Memory B cell (primary cell): ENCODE measurements at regions not wholly inside any gene's neighbourhood (a gene's known extent, or its start where the extent isn't known, plus 50 kb on each side); places are given as distances from the start of the nearest gene placed in this dataset.
"Not testable (repeated sequence)": the region's sequence is repeated elsewhere in the genome, so short reads cannot be mapped to it uniquely, and the experiment has no call there.

Experiments used
- ATAC-seq: fragments of 150-1000 bp; cut with Tn5 transposase; 2 replicates; pipeline ENCODE4 v1.10.0; 2021; ENCODE audit warnings: low read depth, mild to moderate bottlenecking, moderate library complexity
- DNase-seq, 2 donors: peaks; one replicate each; pipeline ENCODE4 v3.0.0; 2022; ENCODE audit warnings: low spot score in 2 of 2
- H3K27ac Mint-ChIP-seq: one replicate; pipeline ENCODE4 v1.8.0; 2022; ENCODE audit warnings: mild to moderate bottlenecking, moderate library complexity, mixed read lengths
- H3K27me3 Mint-ChIP-seq: one replicate; pipeline ENCODE4 v1.8.0; 2022; ENCODE audit warnings: mixed read lengths
- H3K36me3 Mint-ChIP-seq: one replicate; pipeline ENCODE4 v1.8.0; 2022; ENCODE audit warnings: mild to moderate bottlenecking, mixed read lengths
- H3K4me1 Mint-ChIP-seq: one replicate; pipeline ENCODE4 v1.8.0; 2022; ENCODE audit warnings: mixed read lengths
- H3K4me3 Mint-ChIP-seq: one replicate; pipeline ENCODE4 v1.8.0; 2022; ENCODE audit warnings: mild to moderate bottlenecking, moderate library complexity, mixed read lengths
- H3K9me3 Mint-ChIP-seq: one replicate; pipeline ENCODE4 v1.8.0; 2022; ENCODE audit warnings: mixed read lengths

DNA sequence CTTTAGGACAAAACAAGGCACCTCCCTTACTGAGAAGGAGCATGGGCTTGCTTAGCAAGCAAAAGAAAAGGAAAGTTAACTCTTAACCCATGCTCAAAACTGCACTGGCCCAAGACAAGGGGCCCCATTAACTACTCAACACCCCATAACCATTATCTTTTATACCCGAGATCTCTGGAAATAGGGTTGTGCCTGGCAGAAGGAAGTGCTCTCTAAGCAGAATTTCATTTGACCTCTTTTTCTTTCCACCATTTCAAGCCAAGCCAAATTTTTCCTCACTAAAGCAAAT lies 167.2 kb downstream of the RASEF start:
- H3K4me3 Mint-ChIP-seq = no peak overlapping the region
- DNase-seq (no peak), ATAC-seq (no peak)
- H3K27ac Mint-ChIP-seq = no peak overlapping the region
- no peaks in the 10 kb centered on the region for H3K27me3 Mint-ChIP-seq
- H3K9me3 Mint-ChIP-seq = no peaks in the 10 kb centered on the region
- no peaks in the 10 kb centered on the region for H3K4me1 Mint-ChIP-seq
- H3K36me3 Mint-ChIP-seq = no peaks in the 10 kb centered on the region

DNA sequence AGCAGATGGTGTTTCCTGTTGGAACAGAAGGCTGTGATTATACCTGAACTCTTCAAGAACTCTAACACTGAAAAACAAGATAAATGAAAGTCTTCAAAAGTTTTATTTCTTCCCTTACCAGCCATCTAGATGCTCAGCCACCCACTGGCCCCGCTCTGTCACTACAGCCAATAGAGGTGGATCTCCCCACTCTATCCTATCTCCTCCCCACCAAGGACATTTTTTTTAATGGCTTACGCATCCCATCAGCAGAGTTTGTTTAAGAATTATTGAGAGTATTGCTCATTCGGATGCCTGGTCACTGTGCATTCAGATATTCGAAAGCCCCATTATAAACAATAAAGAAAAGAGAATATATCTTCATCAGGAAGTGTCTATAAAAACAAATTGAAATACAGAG lies 159.4 kb downstream of the RASEF start:
- no peaks in the 10 kb centered on the region for H3K4me1 Mint-ChIP-seq
- peaks cover 1% of the 10 kb centered on the region for H3K9me3 Mint-ChIP-seq
- H3K4me3 Mint-ChIP-seq = no peak overlapping the region
- H3K27me3 Mint-ChIP-seq = no peaks in the 10 kb centered on the region
- ATAC-seq = no peak
- no peak overlapping the region for H3K27ac Mint-ChIP-seq
- no peaks in the 10 kb centered on the region for H3K36me3 Mint-ChIP-seq
- no peak for DNase-seq

DNA sequence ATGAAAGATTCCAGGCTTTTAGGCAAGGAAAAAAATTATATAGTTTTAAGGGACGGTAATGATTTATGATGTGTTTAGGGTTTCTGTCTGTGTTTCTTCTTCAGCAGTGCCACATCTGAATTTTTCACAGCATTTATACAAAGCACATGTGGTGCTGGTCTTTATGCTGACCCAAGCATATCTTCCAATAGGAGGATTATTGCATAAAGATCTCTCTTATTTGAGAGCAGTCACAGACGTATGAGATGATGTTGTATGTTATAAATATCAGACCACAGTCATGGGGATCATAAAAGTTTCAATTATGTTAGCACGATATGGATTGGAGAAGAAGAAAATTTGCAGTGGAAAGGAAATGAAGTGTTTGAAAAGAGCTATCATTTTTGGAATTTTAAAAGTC lies 150.9 kb downstream of the RASEF start:
- Mint-ChIP-seq H3K36me3 (no peaks in the 10 kb centered on the region), H3K4me3 (no peak overlapping the region), H3K9me3 (peaks cover 8% of the 10 kb centered on the region), H3K4me1 (no peaks in the 10 kb centered on the region), H3K27ac (no peak overlapping the region), H3K27me3 (no peaks in the 10 kb centered on the region)
- DNase-seq (no peak), ATAC-seq (no peak)

DNA sequence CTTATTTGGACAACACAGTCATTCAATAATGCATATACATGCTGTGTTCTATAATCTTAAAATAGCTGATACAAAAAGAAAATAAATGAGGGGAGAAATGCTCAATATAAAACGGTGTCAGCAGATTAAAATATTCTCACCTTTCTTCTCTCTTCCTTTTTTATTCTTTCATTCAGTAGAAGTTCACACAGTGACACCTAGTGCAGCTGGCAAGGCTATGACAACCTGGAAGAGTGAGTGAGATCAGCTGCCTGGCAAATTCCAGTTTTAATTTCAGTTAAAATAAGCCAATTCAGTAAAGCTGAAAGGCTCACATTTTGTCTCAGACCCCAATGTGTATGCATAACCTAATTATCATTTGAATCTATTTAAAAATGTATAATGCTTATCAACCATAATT lies 150.3 kb downstream of the RASEF start:
- Mint-ChIP-seq H3K4me1 (no peaks in the 10 kb centered on the region), H3K27ac (no peak overlapping the region), H3K27me3 (no peaks in the 10 kb centered on the region), H3K4me3 (no peak overlapping the region), H3K9me3 (peaks cover 10% of the 10 kb centered on the region), H3K36me3 (no peaks in the 10 kb centered on the region)
- DNase-seq (no peak), ATAC-seq (no peak)

DNA sequence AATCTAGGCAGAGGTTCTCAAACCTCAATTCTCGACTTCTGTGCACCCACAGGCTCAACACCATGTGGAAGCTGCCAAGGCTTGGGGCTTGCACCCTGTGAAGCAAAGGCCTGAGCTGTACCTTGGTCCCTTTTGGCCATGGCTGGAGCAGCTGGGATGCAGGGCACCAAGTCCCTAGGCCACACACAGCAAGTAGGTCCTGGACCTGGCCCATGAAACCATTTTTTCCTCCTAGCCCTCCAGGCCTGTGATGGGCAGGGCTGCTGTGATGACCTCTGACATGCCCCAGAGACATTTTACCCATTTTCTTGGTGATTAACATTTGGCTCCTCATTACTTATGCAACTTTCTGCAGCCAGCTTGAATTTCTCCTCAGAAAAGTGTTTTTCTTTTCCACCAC lies 146.7 kb downstream of the RASEF start:
- H3K9me3 Mint-ChIP-seq = peaks cover 10% of the 10 kb centered on the region
- not testable (repeated sequence) for H3K36me3 Mint-ChIP-seq, H3K27me3 Mint-ChIP-seq, H3K4me1 Mint-ChIP-seq, DNase-seq, H3K4me3 Mint-ChIP-seq, ATAC-seq, H3K27ac Mint-ChIP-seq

DNA sequence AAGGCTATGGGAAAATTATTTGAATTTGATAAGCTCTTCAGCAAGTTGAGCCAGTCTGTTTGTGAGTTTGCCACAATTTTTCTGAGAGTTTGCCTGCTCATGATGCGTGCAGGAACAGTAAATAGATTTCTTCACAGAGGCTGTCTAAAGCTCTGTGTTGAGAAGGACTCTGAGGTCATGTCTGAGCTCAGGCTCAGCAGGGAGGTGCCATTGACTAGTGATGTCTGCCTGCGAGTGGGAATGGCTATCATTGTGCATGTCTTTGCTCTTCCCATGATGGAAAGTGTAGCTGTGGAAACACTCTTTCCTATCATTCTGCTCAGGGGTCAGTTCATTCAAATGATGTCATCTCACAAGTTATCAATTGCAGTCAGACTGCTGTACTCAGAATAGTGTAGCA lies 142.8 kb downstream of the RASEF start:
- Mint-ChIP-seq H3K36me3 (no peaks in the 10 kb centered on the region), H3K27me3 (peaks cover 4% of the 10 kb centered on the region), H3K27ac (no peak overlapping the region), H3K4me3 (no peak overlapping the region), H3K9me3 (peaks cover 13% of the 10 kb centered on the region), H3K4me1 (no peaks in the 10 kb centered on the region)
- ATAC-seq (no peak), DNase-seq (no peak)

DNA sequence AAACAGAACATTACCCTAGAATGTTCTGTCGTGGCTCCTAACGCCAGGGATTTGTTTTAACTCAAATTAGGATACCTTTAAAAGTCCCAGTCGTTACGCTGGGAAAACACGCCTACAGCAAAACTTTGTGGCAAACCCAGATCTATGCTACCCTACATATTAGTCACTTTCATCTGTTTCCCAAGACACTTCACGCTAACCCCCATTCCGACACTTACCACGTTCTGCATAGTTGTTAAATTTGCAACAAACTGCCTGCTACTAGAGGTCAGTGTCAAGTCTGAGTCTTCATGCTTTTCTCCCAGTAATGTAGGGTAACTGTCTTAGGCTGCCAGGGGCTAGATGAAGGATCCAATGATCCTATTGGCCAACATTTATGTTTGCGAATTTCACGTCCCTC lies 140.3 kb downstream of the RASEF start:
- no peak for ATAC-seq
- no peak overlapping the region for H3K27ac Mint-ChIP-seq
- no peaks in the 10 kb centered on the region for H3K36me3 Mint-ChIP-seq
- no peaks in the 10 kb centered on the region for H3K4me1 Mint-ChIP-seq
- H3K9me3 Mint-ChIP-seq = peaks cover 3% of the 10 kb centered on the region
- H3K4me3 Mint-ChIP-seq = no peak overlapping the region
- peaks cover 4% of the 10 kb centered on the region for H3K27me3 Mint-ChIP-seq
- DNase-seq = no peak

DNA sequence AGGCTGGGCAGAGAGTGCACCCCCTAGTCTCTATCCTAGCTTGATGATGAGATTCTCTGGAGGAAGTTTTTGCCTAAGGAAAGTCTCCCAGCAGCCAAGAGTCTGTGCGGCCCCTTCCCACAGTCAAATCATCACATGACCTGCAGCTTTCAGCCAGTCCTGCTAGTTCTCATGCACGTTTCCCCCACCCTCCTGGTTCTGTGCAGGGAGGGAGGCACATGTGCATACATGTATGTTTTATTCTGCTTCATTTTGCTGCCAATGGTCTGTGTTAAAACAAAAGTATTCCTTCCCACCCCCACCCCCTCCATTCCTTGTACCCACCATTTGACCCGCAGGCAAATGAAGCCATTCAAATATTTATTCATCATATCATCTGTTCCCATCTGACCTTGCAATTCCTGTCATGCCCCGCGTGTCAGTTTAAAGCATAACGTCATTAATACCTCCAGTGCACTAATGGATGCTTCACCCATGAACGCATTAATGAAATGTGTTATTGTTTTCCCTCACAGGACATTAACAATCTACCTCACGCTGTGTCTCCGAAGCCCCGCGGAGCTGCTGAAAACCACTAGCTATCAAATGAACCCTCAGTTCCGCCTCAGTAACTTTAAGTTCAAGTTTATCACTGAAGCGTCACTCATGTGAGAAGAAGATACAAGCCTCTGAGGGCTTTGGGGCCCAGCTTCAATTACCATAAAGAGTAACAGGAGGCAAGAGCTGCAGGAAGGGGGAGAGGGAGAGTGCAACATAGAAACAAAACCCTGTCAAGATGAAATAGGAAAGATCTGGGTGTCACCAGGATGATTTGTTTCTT lies 139.6 kb downstream of the RASEF start:
- ATAC-seq (no peak), DNase-seq (no peak)
- Mint-ChIP-seq H3K9me3 (peaks cover 3% of the 10 kb centered on the region), H3K27me3 (peaks cover 4% of the 10 kb centered on the region), H3K36me3 (no peaks in the 10 kb centered on the region), H3K4me3 (no peak overlapping the region), H3K4me1 (no peaks in the 10 kb centered on the region), H3K27ac (no peak overlapping the region)

DNA sequence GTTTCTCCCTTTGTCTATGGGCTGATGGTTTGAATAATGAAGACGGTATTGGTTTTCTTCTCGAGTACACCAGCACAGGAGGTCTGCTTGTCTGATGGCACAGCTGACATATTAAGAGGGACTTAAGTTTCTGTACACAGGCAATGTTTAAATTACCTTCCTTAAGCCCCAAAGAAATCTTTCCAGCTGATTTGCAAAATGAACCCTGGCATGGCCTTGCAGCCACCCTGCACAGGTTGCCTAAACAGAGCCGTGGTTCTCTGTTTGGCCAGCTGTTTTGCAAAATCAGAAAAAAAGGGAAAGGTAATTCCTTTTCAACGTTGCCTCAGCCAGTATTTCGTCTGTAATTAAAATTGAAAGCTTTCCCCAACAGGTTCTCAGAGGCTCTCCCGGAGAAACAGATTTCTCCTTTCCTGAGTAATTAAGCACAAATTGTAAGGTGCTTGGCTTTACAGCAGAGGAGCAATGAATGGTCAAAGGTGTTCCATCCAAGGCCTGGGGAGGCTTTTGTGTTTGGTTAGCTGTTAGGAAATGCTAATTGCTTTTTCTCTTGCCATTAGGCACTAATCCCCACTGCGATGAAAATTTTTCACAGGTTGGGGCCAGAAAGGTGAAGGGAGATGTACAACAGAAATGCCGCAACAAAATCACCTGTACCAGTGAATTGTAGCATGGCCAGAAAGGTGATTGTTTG lies 138.9 kb downstream of the RASEF start:
- Mint-ChIP-seq H3K27ac (no peak overlapping the region), H3K9me3 (peaks cover 3% of the 10 kb centered on the region), H3K4me3 (no peak overlapping the region), H3K27me3 (peaks cover 4% of the 10 kb centered on the region), H3K36me3 (no peaks in the 10 kb centered on the region), H3K4me1 (no peaks in the 10 kb centered on the region)
- ATAC-seq (no peak), DNase-seq (no peak)
